ENCODE measurements at regions not wholly inside any gene's neighbourhood (a gene's known extent, or its start where the extent isn't known, plus 50 kb on each side); places are given as distances from the start of the nearest gene placed in this dataset.

DNA sequence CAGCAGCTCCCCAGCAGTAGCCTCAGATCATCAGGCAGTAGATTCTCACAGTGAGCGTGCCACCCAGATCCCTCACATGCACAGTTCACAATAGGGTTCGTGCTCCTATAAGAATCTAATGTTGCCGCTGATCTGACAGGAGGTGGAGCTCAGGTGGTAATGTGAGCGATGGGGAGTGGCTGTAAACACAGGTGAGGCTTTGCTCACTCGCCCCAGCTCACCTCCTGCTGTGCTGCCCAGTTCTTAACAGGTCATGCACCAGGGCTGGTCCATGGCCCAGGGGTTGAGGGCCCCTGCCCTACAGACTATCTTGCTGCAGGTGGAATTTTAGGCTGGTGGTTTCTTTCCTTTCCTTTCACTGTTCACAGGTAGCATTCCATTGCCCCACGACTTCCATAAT is 100.2 kb downstream of the MRPL36 start:
- TF ChIP-seq POLR2A (IDR thresholded peaks at IDR 0.05; ENCODE audit: low read depth, low read length), result no peak
- TF ChIP-seq TAF1 (IDR thresholded peaks at IDR 0.05; ENCODE audit: borderline replicate concordance, low read depth, low read length), result no peak
- no peak for TF ChIP-seq POLR2AphosphoS5 (IDR thresholded peaks at IDR 0.05; ENCODE audit: low read depth, low read length)
